MCF 10A (cell line): ENCODE measurements at regions not wholly inside any gene's neighbourhood (a gene's known extent, or its start where the extent isn't known, plus 50 kb on each side); places are given as distances from the start of the nearest gene placed in this dataset.

Experiments
- BruUV-seq: library from RNA; stranded (reverse); fragments of 400-500 nt; replicated peaks from 2 replicates; lab custom pipeline; 2021; lab: Mats Ljungman, UMichigan
- CTCF ChIA-PET: fragments of 300-600 bp; sonication (Branson Sonifier 250); formaldehyde crosslinking; extraction: SDS; loops from one replicate; lab custom pipeline; 2021; ENCODE audit warnings: antibody characterized with exemption, inconsistent platforms; lab: Yijun Ruan, JAX
- POLR2A ChIA-PET: fragments of 300-600, 350-650 bp; sonication (Branson Sonifier 250); formaldehyde crosslinking; extraction: SDS; loops from one replicate; lab custom pipeline; 2020; ENCODE audit warnings: antibody characterized with exemption, inconsistent platforms; lab: Yijun Ruan, JAX
- DNase-seq: peaks from one replicate; pipeline ENCODE4 v3.0.0-alpha.2; 2018; ENCODE audit not compliant: unreplicated experiment
- H3K27ac Mint-ChIP-seq: one replicate; pipeline ENCODE4 v1.8.0; 2022; ENCODE audit warnings: mild to moderate bottlenecking, low read depth, mixed read lengths; ENCODE audit not compliant: unreplicated experiment
- H3K27me3 Mint-ChIP-seq: one replicate; pipeline ENCODE4 v1.8.0; 2022; ENCODE audit warnings: mixed read lengths; ENCODE audit not compliant: insufficient read depth, unreplicated experiment
- H3K36me3 Mint-ChIP-seq: one replicate; pipeline ENCODE4 v1.8.0; 2022; ENCODE audit warnings: mild to moderate bottlenecking, moderate library complexity, mixed read lengths; ENCODE audit not compliant: insufficient read depth, unreplicated experiment
- H3K4me1 Mint-ChIP-seq: one replicate; pipeline ENCODE4 v1.8.0; 2022; ENCODE audit warnings: mixed read lengths; ENCODE audit not compliant: insufficient read depth, unreplicated experiment
- H3K4me3 Mint-ChIP-seq: one replicate; pipeline ENCODE4 v1.8.0; 2022; ENCODE audit warnings: mild to moderate bottlenecking, moderate library complexity, mixed read lengths; ENCODE audit not compliant: unreplicated experiment
- H3K9me3 Mint-ChIP-seq: one replicate; pipeline ENCODE4 v1.8.0; 2022; ENCODE audit warnings: mixed read lengths; ENCODE audit not compliant: unreplicated experiment
- intact Hi-C: fragments of 100-400 bp; cut with micrococcal nuclease; formaldehyde crosslinking; loops from 2 replicates; pipeline ENCODE4 v1.14.1; 2022
- TF ChIP-seq, protein P1 (sequence below): fragments of 200-600 bp; IDR thresholded peaks from one replicate; pipeline ENCODE4 v1.8.0; 2022; ENCODE audit warnings: antibody characterized with exemption, mild to moderate bottlenecking; ENCODE audit not compliant: unreplicated experiment

DNA sequence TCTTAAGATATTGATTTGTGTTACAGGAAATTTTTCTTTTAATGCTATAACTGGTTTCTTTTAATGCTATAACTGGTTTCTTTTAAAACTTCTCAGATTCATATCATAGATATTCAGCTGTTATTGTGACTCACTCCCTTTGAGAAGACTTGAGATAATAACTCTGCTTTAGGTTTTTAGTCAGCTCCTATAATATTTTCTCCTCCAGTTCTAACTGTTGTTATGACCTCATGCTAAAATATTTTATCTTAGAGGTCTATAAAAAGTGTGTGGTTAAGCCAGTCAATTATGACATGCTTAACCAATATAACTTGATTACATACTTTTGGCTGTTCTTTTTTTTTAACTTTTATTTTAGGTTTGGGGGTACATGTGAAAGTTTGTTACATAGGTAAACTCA lies 280.2 kb downstream of the PTGER3 start:
- Mint-ChIP-seq H3K36me3 (no peaks in the 10 kb centered on the region), H3K9me3 (no peaks in the 10 kb centered on the region), H3K27ac (no peak overlapping the region), H3K27me3 (no peaks in the 10 kb centered on the region), H3K4me3 (no peak overlapping the region), H3K4me1 (no peaks in the 10 kb centered on the region)
- BruUV-seq, result no TSS peak
- TF ChIP-seq, protein P1, sequence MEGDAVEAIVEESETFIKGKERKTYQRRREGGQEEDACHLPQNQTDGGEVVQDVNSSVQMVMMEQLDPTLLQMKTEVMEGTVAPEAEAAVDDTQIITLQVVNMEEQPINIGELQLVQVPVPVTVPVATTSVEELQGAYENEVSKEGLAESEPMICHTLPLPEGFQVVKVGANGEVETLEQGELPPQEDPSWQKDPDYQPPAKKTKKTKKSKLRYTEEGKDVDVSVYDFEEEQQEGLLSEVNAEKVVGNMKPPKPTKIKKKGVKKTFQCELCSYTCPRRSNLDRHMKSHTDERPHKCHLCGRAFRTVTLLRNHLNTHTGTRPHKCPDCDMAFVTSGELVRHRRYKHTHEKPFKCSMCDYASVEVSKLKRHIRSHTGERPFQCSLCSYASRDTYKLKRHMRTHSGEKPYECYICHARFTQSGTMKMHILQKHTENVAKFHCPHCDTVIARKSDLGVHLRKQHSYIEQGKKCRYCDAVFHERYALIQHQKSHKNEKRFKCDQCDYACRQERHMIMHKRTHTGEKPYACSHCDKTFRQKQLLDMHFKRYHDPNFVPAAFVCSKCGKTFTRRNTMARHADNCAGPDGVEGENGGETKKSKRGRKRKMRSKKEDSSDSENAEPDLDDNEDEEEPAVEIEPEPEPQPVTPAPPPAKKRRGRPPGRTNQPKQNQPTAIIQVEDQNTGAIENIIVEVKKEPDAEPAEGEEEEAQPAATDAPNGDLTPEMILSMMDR, result no peak
- DNase-seq, result no peak
- ChIA-PET POLR2A (no interaction called here), CTCF (no interaction called here)
- intact Hi-C loops, result no loop called here

DNA sequence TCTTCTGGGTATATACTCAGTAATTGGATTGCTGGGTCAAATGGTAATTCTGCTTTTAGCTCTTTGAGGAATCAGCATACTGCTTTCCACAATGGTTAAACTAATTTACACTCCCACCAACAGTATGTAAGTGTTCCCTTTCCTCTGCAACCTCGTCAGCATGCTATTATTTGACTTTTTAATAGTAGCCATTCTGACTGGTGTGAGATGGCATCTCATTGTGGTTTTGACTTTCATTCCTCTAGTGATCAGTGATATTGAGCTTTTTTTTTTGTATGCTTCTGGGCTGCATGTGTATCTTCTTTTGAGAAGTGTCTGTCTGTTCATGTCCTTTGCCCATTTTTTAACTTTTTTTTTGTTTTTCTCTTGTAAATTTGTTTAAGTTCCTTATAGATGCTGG lies 279.4 kb downstream of the PTGER3 start:
- ChIA-PET POLR2A (no interaction called here), CTCF (interaction anchor here (1.4 kb wide), 1 partner anchor 23 kb away, joined by 5 read pairs; no protein-coding TSS in a partner anchor)
- Mint-ChIP-seq H3K4me3 (no peak overlapping the region), H3K27ac (no peak overlapping the region), H3K36me3 (no peaks in the 10 kb centered on the region), H3K4me1 (no peaks in the 10 kb centered on the region), H3K9me3 (no peaks in the 10 kb centered on the region), H3K27me3 (no peaks in the 10 kb centered on the region)
- no TSS peak for BruUV-seq
- TF ChIP-seq, protein P1, result no peak
- DNase-seq, result no peak
- intact Hi-C loops, result no loop called here

DNA sequence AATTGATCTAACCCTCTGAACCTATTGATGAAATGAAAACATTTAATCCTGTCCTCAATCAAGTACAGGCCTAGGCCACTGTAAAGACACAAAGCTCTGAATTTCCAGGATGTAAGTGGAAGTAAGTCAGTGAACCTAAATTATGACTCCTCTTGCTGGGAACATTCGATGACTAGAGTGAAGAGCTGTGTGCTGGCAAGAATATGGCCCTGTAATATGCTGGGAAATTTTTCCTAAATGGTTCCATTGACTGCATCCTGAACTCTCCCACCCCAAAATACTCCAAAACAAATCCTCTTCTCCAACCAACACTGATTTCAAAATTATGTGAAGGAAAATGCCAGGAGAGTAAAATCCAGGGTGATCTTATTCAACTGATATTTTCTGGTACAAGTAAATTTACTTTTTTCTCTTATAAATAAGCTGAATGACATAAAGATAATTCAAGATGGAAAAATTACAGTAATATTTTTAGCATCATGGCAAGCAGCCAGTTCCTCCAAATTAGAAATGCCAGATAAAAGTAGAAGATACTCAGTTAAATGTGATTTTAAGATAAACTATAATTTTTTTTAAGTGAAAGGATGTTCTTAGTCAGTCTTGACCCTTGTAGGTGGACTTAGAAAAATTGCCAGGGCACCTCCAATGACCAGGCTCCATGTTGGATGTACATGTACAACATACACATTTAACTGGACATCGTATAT lies 269.4 kb downstream of the PTGER3 start:
- BruUV-seq, result no TSS peak
- TF ChIP-seq, protein P1, result no peak
- ChIA-PET CTCF (interaction anchor here (0.7 kb wide), 1 partner anchor 23 kb away, joined by 3 read pairs; no protein-coding TSS in a partner anchor), POLR2A (no interaction called here)
- Mint-ChIP-seq H3K27ac (no peak overlapping the region), H3K4me3 (no peak overlapping the region), H3K27me3 (peaks cover 19% of the 10 kb centered on the region), H3K9me3 (peaks cover 7% of the 10 kb centered on the region), H3K36me3 (no peaks in the 10 kb centered on the region), H3K4me1 (no peaks in the 10 kb centered on the region)
- intact Hi-C loops, result no loop called here
- no peak for DNase-seq

DNA sequence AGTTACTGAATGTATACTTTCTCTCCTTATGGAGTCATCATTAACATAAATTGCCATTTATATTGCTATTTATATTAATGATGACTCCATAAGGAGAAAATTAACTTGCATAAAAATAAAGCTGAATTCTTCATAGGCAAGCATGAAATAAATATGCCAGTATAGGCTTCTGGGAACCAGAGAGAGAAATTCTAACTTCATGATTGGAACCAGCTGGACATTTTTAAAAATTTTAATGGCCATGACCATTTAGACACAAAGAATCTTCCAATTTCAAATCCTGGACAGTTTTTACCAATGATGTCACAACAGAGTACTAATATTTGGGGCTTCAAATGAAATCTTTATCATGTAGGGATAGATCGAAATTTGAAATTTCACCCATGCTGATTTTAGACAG lies 268.7 kb downstream of the PTGER3 start:
- BruUV-seq, result no TSS peak
- TF ChIP-seq, protein P1, result no peak
- H3K4me1 Mint-ChIP-seq, result no peaks in the 10 kb centered on the region
- ChIA-PET POLR2A (no interaction called here), CTCF (no interaction called here)
- no peaks in the 10 kb centered on the region for H3K36me3 Mint-ChIP-seq
- H3K27ac Mint-ChIP-seq, result no peak overlapping the region
- peaks cover 19% of the 10 kb centered on the region for H3K27me3 Mint-ChIP-seq
- no peak for DNase-seq
- H3K9me3 Mint-ChIP-seq, result peaks cover 7% of the 10 kb centered on the region
- H3K4me3 Mint-ChIP-seq, result no peak overlapping the region
- intact Hi-C loops, result no loop called here
